ENCODE measurements at regions not wholly inside any gene's neighbourhood (a gene's known extent, or its start where the extent isn't known, plus 50 kb on each side); places are given as distances from the start of the nearest gene placed in this dataset.

DNA sequence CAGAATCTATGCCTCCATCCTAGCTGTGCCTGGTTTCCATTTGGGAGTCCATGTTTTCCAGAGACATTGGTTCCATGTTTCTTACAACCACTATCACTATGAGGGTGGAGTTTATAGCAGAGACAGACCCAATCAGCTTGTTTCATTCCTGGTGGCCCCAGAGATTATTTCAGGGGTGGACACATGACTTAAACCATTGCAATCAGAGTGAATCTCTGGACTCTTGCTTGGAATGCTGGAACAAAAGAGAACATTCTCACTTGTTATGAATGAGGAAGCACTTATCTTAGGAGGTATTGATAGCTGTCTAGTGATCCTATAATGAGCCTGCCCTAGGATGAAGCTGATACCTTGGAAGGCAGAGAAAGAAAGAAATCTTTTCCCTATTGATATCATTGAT, 250.3 kb downstream of the ATG4C start:
- DNase-seq (ENCODE audit: low read depth in 3 of 3, low spot score in 2 of 3): no peak

DNA sequence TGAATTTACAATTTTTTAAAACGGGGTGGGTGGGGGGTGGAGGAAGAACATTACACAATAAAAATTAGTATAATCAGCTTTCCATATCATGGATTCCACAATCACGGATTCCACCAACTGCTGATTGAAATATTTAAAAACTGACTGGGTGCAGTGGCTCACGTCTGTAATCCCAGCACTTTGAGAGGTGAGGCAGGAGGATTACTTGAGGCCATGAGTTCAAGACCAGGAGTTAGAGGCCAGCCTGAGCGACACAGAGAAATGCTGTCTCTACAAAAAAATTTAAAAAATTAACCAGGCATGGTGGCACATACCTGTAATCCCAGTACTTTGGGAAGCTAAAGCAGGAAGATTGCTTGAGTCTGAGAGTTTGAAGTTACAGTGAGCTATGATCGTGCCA, 254.7 kb downstream of the ATG4C start:
- no peak for DNase-seq (ENCODE audit: low read depth in 3 of 3, low spot score in 2 of 3)

DNA sequence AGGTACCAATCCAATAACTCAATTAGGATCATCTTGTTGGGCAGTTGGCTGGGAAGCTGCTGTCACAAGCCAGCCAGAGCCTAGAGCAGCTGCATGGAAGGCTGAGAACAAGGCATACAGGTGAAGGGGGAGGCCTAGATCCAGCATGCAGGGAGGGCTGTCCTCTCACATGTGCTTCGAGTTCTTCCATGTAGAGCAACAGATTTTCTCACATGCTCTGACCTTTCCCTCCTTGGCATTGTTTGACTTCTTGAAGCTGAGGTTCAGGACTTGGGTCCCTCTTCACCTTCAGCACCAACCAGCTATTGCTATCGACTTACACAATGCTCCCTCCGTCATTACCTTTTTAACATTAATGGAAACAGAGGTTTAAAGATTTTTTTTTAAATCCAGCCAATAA, 257.7 kb downstream of the ATG4C start:
- DNase-seq (ENCODE audit: low read depth in 3 of 3, low spot score in 2 of 3): no peak

DNA sequence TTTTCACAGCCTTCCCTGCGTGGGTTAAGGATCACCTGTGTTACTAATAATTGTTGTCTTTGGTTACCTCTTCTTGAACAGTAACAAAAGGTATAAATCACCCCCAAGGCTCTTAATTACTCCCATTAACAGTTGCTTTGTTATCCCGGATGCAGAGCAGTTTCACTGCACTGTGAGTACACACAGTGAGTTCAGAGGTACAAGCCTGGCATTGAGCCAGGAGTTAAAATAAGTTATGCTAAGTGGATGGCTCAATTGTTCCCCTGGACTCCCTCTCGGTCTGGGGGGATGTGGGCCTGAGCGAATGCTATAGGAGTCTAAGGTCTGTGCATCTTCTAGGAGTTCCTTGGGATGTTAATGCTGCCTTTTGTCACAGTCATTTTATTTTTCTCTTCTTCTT, 258.3 kb downstream of the ATG4C start:
- DNase-seq (ENCODE audit: low read depth in 3 of 3, low spot score in 2 of 3): peak in 1 of 3 donors; percentile 24

DNA sequence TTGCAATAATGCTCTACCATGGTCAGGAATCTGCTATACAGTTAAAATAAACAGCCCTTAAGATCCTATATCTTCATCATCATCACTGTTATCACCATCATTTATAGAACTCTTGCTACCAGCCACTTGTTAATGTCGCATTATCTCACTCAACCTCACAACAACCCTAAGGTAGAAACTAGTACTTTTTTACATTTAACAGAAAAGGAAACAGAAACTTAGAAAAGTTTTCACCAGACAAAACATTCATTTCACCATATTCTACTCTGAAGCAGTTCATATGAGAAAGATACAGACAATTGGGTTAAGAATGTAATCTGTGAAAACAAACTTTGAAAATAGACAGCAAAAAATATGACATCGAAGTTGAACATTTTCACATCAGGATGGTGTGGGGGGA, 262.6 kb downstream of the ATG4C start:
- DNase-seq (ENCODE audit: low read depth in 3 of 3, low spot score in 2 of 3): no peak

DNA sequence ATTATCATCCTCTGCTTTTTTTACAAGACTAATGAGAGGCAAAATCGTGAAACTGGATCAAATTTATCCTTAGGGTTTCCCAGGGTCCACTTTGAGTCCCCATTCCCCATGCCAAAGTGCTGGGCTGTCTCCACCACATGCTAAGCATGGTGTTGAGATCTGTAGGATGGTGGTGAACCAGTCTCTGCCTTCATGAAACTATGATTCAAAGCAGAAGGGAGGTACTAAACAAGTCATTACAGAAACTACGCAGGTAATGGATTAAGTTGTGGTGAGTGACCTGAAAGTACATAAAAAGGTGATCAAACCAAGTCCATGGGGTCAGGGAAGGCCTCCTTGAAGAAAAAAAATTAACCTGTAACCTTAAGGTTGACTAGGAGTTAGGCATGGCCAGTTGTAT, 265.2 kb downstream of the ATG4C start:
- no peak for DNase-seq (ENCODE audit: low read depth in 3 of 3, low spot score in 2 of 3)

DNA sequence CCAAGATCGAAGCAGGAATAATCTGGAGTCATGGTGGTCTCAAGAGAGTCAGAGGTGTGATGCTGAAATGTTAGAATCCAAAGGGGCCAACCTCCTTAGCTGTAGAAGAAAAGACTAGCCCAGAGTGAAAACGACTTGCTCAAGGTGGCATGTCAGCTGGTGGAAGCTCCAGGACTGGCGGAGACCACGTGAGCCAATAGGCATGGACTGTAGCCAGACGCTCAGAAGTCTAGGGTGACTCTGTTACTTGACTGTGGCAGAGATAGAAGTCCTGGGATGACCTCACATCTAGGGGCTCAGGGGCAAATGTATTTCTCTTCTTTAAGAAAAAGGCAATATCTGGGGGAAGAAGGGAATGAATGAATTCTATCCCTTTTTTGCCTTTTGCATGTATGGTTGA, 267.4 kb downstream of the ATG4C start:
- DNase-seq (ENCODE audit: low read depth in 3 of 3, low spot score in 2 of 3): no peak

DNA sequence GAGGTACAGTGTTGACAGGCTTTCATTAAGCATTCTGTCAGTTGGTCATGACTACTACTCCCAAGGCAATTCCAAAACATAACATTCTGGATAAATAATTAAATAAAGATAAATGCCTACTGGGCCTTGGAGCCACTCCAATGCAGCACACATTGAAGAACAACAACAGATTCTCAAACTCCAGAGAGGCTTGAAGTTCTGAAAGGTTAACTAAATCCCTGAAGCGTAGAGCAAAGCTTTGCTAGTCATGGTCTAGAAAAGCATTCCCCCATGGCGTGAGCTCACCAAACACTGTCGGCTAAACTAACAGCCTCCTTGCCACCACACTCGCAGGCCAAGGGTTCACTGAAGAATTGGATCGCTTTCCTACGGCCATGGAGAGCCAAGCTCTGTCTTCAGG, 268.0 kb downstream of the ATG4C start:
- no peak for DNase-seq (ENCODE audit: low read depth in 3 of 3, low spot score in 2 of 3)

DNA sequence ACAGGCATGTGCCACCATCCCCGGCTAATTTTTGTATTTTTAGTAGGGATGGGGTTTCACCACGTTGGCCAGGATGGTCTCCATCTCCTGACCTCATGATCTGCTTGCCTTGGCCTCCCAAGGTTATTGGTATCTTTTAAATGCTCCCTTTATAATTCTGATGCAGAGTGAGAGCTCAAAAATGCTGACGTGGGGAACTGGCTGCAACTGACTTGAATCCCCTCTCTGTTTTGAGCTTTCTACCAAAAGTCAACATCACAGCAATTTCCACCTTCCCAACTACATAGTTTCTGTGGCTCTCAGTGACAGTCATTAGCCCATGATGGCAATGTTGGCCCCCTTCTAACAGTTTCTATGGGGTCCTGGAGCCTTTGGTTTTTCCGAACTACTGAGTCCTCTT, 268.2 kb upstream of the FOXD3 start:
- no peak for DNase-seq (ENCODE audit: low read depth in 3 of 3, low spot score in 2 of 3)

DNA sequence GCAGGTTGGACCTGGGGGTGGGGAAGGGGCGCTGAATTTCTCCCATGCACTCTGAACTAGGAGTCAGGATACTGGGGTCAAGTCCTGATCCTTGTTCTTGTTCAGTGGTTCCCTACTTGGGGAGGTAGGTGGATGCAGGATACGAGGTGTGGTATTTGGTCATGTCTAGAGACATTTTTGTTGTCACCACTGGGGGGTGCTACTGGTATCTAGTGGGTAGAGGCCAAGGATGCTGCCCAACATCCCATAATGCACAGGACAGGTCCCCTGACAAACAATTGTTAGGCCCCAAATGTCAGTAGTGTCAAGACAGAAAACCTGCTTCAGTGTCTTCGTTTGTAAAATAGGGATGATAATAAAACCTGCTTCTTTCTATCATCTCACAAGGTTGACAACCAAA, 259.0 kb upstream of the FOXD3 start:
- no peak for DNase-seq (ENCODE audit: low read depth in 3 of 3, low spot score in 2 of 3)

DNA sequence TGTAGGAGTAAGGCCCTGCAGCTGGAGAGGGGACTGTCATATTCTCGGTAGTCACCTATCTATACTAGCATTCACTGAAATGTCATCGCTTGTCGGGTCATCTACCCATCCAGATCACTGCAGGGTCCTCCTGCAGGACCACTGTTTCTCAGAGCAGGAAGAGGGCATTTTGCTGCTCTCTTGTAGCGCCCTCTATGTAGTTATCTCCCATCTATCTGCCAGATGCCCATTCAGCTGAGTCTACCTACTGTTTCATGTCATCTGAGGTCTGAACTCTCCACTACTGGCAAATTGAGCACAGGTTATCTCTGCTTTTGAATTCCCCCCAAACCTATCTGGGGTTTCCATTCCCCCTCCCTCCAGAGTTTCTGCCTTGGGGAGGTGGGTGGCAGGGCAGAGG, 258.2 kb upstream of the FOXD3 start:
- no peak for DNase-seq (ENCODE audit: low read depth in 3 of 3, low spot score in 2 of 3)

DNA sequence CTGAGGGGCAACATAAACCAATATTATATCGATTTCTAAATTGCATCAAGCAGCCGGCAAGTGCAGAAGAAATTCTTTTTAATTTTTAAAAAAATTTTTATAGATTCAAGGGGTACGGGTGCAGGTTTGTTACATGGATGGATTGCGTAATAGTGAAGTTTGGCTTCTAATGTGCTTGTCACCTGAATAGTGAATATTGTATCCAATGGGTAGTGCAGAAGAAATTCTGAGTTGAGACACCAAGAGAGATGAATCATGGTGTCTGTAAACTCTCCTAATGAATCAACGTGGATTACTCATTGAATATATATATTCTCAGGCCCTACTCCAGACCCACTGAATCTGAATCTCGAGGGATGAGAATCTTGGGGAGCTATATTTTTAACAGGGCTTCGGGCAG, 253.7 kb upstream of the FOXD3 start:
- no peak for DNase-seq (ENCODE audit: low read depth in 3 of 3, low spot score in 2 of 3)

DNA sequence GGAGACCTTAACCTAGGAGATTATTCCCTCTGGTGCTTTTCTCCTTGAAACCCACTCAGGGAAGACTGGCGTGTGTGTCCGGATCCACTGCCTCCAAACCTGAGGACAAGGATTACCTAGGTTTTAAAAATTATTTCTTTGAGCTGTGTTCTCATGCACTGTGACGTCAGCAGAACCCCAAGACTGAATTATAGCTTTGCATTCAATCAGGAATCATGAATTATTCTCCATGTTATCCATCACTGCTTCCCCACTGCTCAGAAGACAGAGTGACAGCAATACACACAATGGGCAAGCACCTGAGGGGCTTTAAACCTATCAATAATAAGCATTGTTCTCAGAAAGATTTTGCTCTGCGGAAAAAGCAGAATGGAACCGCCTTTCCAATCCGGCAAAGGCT, 253.2 kb upstream of the FOXD3 start:
- DNase-seq (ENCODE audit: low read depth in 3 of 3, low spot score in 2 of 3): no peak

DNA sequence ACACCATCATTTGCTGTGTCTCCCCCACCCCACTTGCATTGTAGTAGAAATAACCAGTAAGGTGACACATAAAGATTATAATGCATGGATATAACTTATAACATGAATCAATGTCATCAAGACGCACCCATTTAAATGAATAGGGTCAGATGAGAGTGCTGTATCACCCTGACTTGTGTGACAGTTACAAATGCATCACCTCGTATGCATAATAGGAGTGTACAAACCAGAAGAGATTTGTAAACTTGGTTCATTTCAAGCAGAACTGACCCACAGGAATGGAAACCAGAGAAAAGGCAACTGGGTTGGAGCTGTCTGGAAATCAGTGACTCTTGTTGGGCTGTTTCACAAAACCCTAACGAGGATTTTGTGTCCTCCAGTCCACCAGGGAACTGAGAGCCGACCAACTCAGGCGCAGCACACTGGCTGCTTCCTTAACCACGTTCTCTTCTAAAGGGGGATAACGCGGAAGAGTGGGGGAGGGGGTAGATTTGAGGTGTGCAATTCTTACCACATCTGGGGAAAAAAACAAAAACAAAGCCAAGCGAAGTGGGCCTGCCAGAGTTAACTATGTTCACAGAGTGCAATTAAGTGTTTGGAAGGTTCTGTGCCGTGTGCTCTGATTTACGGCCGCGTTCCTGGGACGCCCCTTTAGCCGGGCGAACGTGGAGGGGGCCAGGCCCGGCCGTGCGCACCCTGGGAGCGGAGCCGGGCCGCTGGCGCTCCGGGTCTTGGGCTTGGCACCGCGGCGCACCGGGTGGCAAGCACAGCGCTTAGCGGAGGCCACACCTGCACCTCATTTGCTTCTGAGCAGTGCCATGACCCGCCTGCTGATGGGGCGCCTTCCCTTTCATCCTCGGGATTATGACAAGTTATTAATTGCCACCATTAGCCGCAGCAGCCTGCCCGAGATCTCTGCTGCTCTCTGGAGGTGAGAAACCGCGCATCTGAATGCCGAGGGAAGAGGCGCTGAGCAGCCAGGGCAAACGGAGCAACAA, 248.8 kb upstream of the FOXD3 start:
- peak in 1 of 3 donors; percentile 21 for DNase-seq (ENCODE audit: low read depth in 3 of 3, low spot score in 2 of 3)

DNA sequence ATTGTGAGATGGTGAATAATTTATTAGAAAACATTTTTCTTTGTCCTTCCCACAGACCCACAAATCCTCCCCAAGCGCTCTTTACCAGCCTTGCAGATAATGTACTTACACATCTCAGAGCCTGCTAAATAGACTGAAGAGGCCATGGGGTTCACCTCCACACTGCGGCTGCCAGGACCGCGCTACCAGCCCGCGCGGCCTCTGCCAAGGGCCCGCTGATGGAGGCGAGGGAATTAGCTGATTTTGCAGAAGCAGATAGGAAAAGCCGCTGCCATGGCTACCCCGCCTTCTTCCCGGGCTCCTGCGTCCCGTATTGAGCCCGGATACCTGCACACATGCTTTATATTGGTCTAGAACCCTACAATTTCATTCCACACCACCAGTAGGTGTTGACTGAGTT, 248.0 kb upstream of the FOXD3 start:
- no peak for DNase-seq (ENCODE audit: low read depth in 3 of 3, low spot score in 2 of 3)

DNA sequence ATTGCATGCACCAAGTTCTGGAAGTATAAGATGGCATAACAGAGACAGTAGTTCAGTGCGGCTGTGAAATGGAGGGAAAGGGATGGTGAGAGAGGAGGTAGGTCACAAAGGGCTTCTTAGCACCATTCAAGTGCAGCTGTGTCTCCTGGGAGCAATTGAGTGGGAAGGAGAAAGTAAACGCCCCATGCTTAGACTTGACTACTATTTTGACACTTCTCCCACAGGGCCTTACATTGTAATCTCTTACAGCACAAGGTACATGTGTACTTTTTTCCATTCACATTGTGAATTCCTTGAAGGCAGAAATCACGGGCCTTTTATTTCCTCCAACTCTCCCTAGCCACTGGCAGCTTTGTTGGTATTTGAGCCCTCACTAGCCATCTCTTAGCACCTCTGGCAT, 239.6 kb upstream of the FOXD3 start:
- no peak for DNase-seq (ENCODE audit: low read depth in 3 of 3, low spot score in 2 of 3)

DNA sequence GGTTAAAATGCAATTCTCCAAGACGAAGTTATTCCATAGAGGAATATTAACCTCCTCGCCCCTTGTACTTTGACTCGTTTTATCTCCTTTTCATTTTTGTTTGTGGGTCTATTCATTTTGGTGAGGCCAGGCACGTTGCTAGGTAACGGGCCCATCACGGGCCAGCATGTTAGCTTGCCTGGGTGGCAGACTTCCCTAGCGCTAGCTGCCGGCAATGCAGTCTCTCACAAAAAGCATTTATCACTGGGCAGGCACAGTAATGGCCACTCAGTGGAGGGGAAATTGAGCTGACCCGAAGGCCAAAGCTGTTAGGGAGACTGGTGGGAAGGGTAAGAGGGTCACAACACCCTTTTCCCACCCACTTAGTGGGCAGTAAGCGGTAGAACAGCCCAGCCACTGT, 234.4 kb upstream of the FOXD3 start:
- DNase-seq (ENCODE audit: low read depth in 3 of 3, low spot score in 2 of 3): no peak

DNA sequence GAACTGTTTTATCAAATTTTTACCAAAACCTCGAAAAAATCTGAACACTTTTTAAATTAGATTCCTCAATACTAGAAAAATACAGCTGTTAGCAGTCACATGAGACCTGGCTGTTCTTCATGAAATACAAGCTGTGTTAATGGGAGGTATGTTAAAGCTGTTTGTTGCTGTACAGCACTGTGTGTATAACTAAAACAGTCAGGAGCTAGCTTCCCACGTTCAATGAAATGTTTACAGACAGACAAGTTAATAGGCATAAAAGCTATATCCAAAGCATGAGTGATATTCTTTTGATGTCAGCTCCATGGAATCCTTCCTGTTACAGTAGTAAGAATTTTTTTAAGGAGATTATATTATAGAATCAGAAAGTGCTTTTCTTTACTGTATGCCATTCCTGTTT, 223.2 kb upstream of the FOXD3 start:
- no peak for DNase-seq (ENCODE audit: low read depth in 3 of 3, low spot score in 2 of 3)

DNA sequence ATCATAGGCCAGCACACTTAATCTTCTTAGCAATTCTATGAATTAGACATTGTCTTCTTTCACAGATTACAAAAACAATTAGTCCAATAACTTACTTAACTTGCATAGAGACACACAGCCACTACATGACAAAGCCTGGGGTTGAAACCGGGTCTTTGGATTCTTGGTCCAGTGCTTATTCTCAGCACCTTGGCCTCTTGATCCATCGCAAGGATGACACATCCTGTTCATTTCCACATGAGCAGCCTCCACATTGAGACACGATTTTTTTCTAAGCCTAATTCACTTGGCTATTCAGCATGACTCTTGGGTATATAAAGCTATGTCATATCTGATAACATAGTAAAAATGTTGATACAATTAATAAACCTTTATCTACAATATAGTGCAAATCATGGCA, 221.0 kb upstream of the FOXD3 start:
- no peak for DNase-seq (ENCODE audit: low read depth in 3 of 3, low spot score in 2 of 3)

DNA sequence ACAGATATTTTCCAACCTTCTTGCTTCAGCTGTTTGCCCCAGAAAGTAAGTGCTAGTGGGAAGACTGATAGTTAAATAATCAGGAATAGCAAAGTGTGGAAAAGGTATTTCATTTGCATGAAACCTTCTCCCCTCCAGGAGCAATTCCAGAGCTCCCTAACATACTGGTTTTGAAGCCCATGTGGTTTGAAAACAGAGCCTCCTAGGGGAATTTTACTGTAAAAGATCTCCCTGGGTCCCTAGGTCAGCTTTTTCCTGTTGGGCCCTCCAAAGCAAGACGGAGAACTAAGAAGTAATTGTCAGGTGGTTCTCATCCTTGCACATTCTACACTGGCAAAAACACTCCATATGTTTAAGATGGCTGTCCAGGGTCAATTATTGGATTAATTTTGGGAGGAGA, 218.7 kb upstream of the FOXD3 start:
- no peak for DNase-seq (ENCODE audit: low read depth in 3 of 3, low spot score in 2 of 3)

DNA sequence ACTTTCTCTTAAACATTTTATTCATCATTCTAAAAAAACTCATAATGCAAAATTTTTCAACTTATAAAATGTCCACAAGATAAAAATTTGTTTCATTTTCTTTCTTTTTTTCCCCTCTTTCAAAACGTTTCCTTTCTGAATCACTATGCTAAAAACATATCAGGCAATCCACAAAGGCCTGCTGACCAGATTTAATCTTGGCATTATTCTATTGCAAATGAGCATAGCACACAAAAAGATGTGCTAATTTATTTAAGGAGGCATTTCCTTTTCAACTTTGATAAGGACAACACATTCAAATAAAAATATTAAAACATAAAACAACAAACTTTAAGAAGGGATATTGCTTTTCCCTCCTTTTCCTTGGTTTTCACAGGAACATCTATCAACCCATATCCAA, 215.3 kb upstream of the FOXD3 start:
- DNase-seq (ENCODE audit: low read depth in 3 of 3, low spot score in 2 of 3): no peak

DNA sequence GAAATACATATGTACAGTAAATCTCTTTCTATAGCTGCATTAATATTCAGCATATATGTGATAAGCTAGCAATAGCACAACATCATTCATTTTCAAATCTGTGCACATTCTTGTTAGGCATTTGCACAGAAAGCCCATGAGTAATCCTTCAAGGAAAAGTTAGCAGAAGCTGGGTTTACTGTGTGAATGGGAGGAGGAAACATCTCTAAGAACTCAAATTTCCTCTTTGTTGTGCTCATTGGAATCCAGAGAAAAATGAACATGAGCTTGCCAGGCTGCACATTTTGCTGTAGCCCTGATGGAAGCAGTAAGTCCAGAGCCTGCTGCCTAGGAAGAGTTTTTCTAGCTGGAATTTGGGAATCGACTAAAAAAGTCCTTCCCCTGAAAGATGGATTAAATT, 214.2 kb upstream of the FOXD3 start:
- DNase-seq (ENCODE audit: low read depth in 3 of 3, low spot score in 2 of 3): no peak

Data from right renal cortex interstitium (tissue), 3 donors.